ENCODE measurements at regions not wholly inside any gene's neighbourhood (a gene's known extent, or its start where the extent isn't known, plus 50 kb on each side); places are given as distances from the start of the nearest gene placed in this dataset.

GRCh38 chr6:15781890-15782289 lies 119.1 kb upstream of the DTNBP1 start:
- H3K27ac Mint-ChIP-seq (ENCODE audit: low read depth, unreplicated experiment): no peak overlapping the region

GRCh38 chr6:15781333-15781732 lies 118.5 kb upstream of the DTNBP1 start:
- no peak for DNase-seq (ENCODE audit: unreplicated experiment)
- Mint-ChIP-seq H3K36me3 (ENCODE audit: insufficient read depth, unreplicated experiment) (no peaks in the 10 kb centered on the region), H3K4me3 (ENCODE audit: unreplicated experiment) (no peak overlapping the region), H3K9me3 (ENCODE audit: unreplicated experiment) (no peaks in the 10 kb centered on the region), H3K4me1 (ENCODE audit: insufficient read depth, unreplicated experiment) (no peaks in the 10 kb centered on the region), H3K27ac (ENCODE audit: low read depth, unreplicated experiment) (no peak overlapping the region), H3K27me3 (ENCODE audit: insufficient read depth, unreplicated experiment) (no peaks in the 10 kb centered on the region)
- intact Hi-C loops (cut with micrococcal nuclease): no loop called here
- TF ChIP-seq CTCF (IDR thresholded peaks at IDR 0.05; ENCODE audit: unreplicated experiment): no peak
- POLR2A ChIA-PET: interaction anchor here (0.7 to 1.0 kb wide), 2 partner anchors 8 to 14 kb away, joined by 3 read pairs; no protein-coding TSS in a partner anchor
- no TSS peak for BruUV-seq (replicated peaks)
- CTCF ChIA-PET: interaction anchor here (0.9 kb wide), 2 partner anchors 9 to 90 kb away, joined by 3 to 4 read pairs; no protein-coding TSS in a partner anchor

More at GRCh38 chr6:15781890-15782289, 119.1 kb upstream of the DTNBP1 start:
- Mint-ChIP-seq H3K27me3 (ENCODE audit: insufficient read depth, unreplicated experiment) (no peaks in the 10 kb centered on the region), H3K4me1 (ENCODE audit: insufficient read depth, unreplicated experiment) (no peaks in the 10 kb centered on the region), H3K9me3 (ENCODE audit: unreplicated experiment) (no peaks in the 10 kb centered on the region), H3K36me3 (ENCODE audit: insufficient read depth, unreplicated experiment) (no peaks in the 10 kb centered on the region), H3K4me3 (ENCODE audit: unreplicated experiment) (no peak overlapping the region)
- ChIA-PET CTCF (interaction anchor here (0.8 to 0.9 kb wide), 2 partner anchors 10 to 346 kb away, joined by 3 read pairs; no protein-coding TSS in a partner anchor), POLR2A (interaction anchor here (1.0 kb wide), 1 partner anchor 14 kb away, joined by 3 read pairs; no protein-coding TSS in a partner anchor)
- DNase-seq (ENCODE audit: unreplicated experiment): no peak
- no peak for TF ChIP-seq CTCF (IDR thresholded peaks at IDR 0.05; ENCODE audit: unreplicated experiment)
- BruUV-seq (replicated peaks): no TSS peak
- intact Hi-C loops (cut with micrococcal nuclease): no loop called here

GRCh38 chr6:15780437-15780836 lies 117.6 kb upstream of the DTNBP1 start:
- no peaks in the 10 kb centered on the region for H3K27me3 Mint-ChIP-seq (ENCODE audit: insufficient read depth, unreplicated experiment)
- no TSS peak for BruUV-seq (replicated peaks)
- H3K9me3 Mint-ChIP-seq (ENCODE audit: unreplicated experiment): no peaks in the 10 kb centered on the region
- no peak overlapping the region for H3K27ac Mint-ChIP-seq (ENCODE audit: low read depth, unreplicated experiment)
- CTCF ChIA-PET: interaction anchor here (0.9 kb wide), 1 partner anchor 89 kb away, joined by 4 read pairs; no protein-coding TSS in a partner anchor
- H3K36me3 Mint-ChIP-seq (ENCODE audit: insufficient read depth, unreplicated experiment): no peaks in the 10 kb centered on the region
- DNase-seq (ENCODE audit: unreplicated experiment): no peak
- intact Hi-C loops (cut with micrococcal nuclease): no loop called here
- H3K4me1 Mint-ChIP-seq (ENCODE audit: insufficient read depth, unreplicated experiment): no peaks in the 10 kb centered on the region
- no peak overlapping the region for H3K4me3 Mint-ChIP-seq (ENCODE audit: unreplicated experiment)
- POLR2A ChIA-PET: interaction anchor here (0.7 kb wide), 1 partner anchor 9 kb away, joined by 3 read pairs; no protein-coding TSS in a partner anchor
- TF ChIP-seq CTCF (IDR thresholded peaks at IDR 0.05; ENCODE audit: unreplicated experiment): no peak

- TF ChIP-seq CTCF (IDR thresholded peaks at IDR 0.05; ENCODE audit: unreplicated experiment): no peak
- no peak for DNase-seq (ENCODE audit: unreplicated experiment)
Measured at GRCh38 chr6:15779726-15780125, 116.9 kb upstream of the DTNBP1 start.

More at GRCh38 chr6:15779726-15780125, 116.9 kb upstream of the DTNBP1 start:
- no peak overlapping the region for H3K27ac Mint-ChIP-seq (ENCODE audit: low read depth, unreplicated experiment)
- intact Hi-C loops (cut with micrococcal nuclease): no loop called here
- H3K4me1 Mint-ChIP-seq (ENCODE audit: insufficient read depth, unreplicated experiment): no peaks in the 10 kb centered on the region
- H3K36me3 Mint-ChIP-seq (ENCODE audit: insufficient read depth, unreplicated experiment): no peaks in the 10 kb centered on the region
- CTCF ChIA-PET: no interaction called here
- H3K9me3 Mint-ChIP-seq (ENCODE audit: unreplicated experiment): no peaks in the 10 kb centered on the region
- H3K27me3 Mint-ChIP-seq (ENCODE audit: insufficient read depth, unreplicated experiment): no peaks in the 10 kb centered on the region
- no TSS peak for BruUV-seq (replicated peaks)
- POLR2A ChIA-PET: interaction anchor here (0.6 kb wide), 1 partner anchor 49 kb away, joined by 3 read pairs; no protein-coding TSS in a partner anchor
- H3K4me3 Mint-ChIP-seq (ENCODE audit: unreplicated experiment): no peak overlapping the region

Measured in MCF 10A (cell line).